Activated CD4-positive, alpha-beta T cell treated with anti-CD3 and anti-CD28 coated beads, Interleukin-2, Interleukin-4, amounts not matched to agents 100 ng/mL and 50 ng/mL, durations not matched to agents 16 hours and 8 hours (primary cell): ENCODE measurements at regions not wholly inside any gene's neighbourhood (a gene's known extent, or its start where the extent isn't known, plus 50 kb on each side); places are given as distances from the start of the nearest gene placed in this dataset.
"Not testable (repeated sequence)": the region's sequence is repeated elsewhere in the genome, so short reads cannot be mapped to it uniquely, and the experiment has no call there.

Source experiments
- DNase-seq: peaks from one replicate; pipeline ENCODE4 v3.0.0-alpha.2; 2020; ENCODE audit warnings: low spot score

- DNase-seq: no peak
These were observed 56.1 kb downstream of the FEZF1 start for GRCh38 chr7:122248472-122248871.

- DNase-seq: not testable (repeated sequence)
These were observed 65.8 kb downstream of the FEZF1 start for GRCh38 chr7:122238729-122239128.

DNA sequence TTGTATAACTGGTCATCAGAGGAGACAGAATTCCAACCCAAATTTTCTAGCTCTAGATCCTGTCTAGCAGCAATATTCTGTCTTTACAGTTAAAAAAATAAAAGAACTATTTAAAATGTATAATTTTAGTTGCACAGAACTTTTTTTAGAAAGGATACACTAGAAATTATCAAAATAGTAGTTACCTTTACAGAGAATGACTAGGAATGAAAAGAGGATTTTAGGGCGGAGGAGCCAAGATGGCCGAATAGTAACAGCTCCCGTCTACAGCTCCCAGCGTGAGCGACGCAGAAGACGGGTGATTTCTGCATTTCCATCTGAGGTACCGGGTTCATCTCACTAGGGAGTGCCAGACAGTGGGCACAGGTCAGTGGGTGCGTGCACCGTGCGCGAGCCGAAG, 66.3 kb downstream of the FEZF1 start:
- not testable (repeated sequence) for DNase-seq

GRCh38 chr7:122225874-122226273, 78.7 kb downstream of the FEZF1 start:
- no peak for DNase-seq

DNA sequence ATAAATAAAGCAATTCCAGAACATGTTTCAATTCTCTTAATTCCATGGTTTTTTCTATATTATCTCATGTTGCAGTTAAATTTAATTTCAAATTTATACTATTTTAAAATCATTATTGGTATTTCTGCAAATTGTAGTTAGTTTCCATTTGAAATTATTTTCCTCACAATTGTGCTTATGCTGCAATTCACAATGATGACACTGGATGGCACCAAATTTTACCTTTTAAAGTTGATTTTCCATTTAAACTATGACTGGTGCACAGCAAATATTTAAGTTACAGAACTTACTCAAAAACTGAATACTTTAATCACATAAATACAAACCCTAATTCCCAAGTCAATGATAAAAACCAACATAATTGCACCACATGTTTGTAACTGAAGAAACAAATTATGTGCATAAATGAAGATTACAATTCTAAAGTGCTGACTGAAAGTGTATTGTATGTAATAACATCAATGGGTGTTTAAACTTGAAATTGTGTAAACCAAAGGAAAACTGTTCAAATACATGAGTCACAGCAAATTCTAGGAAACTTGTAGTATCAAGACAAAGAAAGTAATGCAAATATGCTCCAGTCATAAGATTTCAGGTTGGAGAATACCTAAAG, 75.3 kb upstream of the AASS start:
- peak; percentile 9 for DNase-seq

- no peak for DNase-seq
These were observed 73.1 kb upstream of the AASS start for GRCh38 chr7:122217125-122217524.

- DNase-seq: no peak
These were observed 68.7 kb upstream of the AASS start for GRCh38 chr7:122212754-122213153.

GRCh38 chr7:122211362-122211761, 67.3 kb upstream of the AASS start:
- no peak for DNase-seq

GRCh38 chr7:122206985-122207384, 62.9 kb upstream of the AASS start:
- DNase-seq: no peak

DNA sequence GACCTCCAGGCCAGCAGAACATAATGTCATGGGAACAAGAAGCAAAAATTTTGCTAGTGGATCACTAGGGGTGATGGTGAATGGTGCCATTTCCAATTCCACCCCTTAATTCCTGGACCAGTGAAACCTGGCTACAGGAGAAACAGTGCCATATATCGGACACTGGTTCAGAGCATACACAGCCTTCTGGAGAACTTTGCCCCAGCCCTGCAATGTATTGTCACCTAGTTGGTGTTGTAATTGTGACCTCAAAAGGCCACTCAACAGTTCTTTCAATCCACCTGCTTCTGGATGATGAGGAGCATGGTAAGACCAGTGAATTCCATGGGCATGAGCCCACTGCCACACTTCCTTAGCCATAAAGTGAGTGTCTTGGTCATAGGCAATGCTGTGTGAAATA, 59.8 kb upstream of the AASS start:
- no peak for DNase-seq

GRCh38 chr7:122200888-122201287, 56.8 kb upstream of the AASS start:
- no peak for DNase-seq

DNA sequence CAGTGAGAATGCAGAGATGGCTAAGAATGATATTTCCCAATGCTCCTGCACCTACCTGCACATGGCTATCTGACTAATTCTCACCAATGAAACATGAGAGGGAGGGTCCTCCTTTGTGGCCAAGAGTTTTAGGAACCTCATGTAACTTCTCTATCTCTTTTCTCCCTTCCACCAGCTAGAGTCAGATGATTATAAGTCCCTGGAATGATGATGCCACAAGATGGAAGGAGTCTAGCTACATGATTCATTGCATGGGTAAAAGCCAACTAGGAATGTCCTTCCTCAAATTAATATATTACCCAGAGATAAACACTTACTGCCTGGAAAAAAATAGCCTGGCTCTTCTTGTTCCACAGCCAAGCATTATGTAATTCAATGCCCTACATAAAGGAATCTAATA, 55.1 kb upstream of the AASS start:
- DNase-seq: no peak

GRCh38 chr7:122198581-122198980, 54.5 kb upstream of the AASS start:
- DNase-seq: no peak
